ENCODE measurements at regions not wholly inside any gene's neighbourhood (a gene's known extent, or its start where the extent isn't known, plus 50 kb on each side); places are given as distances from the start of the nearest gene placed in this dataset.

DNA sequence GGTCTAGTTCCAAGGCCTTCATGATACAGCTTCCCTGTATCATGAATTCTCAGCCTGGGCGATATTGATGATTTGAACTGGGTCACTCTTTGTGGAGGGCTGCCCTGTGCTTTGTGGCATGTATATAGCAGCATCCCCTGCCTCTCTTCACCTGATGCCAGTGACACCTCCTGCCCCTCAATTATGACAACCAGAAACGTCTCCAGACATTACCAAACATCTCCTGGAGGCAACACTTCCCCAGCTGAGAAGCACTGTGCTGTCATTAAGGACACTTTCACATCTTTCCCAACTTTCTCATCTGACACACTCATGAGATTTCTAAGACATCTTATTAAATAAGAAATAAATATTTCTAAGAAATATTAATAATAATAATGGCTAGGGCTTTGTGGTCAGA is 315.3 kb downstream of the BCL11B start:
- H3K4me3 ChIP-seq (ENCODE audit: low read depth, low read length), result no peak overlapping the region
- H3K27ac ChIP-seq, result no peak overlapping the region
- DNase-seq, result no peak
- peaks cover 95% of the 10 kb centered on the region for H3K27me3 ChIP-seq (ENCODE audit: insufficient read depth, low read depth, severe bottlenecking)
- no peak for TF ChIP-seq CTCF (IDR thresholded peaks at IDR 0.05; ENCODE audit: low read depth, low read length)
- no peaks in the 10 kb centered on the region for H3K36me3 ChIP-seq
- H3K9me3 ChIP-seq (ENCODE audit: severe bottlenecking), result peaks cover 3% of the 10 kb centered on the region

DNA sequence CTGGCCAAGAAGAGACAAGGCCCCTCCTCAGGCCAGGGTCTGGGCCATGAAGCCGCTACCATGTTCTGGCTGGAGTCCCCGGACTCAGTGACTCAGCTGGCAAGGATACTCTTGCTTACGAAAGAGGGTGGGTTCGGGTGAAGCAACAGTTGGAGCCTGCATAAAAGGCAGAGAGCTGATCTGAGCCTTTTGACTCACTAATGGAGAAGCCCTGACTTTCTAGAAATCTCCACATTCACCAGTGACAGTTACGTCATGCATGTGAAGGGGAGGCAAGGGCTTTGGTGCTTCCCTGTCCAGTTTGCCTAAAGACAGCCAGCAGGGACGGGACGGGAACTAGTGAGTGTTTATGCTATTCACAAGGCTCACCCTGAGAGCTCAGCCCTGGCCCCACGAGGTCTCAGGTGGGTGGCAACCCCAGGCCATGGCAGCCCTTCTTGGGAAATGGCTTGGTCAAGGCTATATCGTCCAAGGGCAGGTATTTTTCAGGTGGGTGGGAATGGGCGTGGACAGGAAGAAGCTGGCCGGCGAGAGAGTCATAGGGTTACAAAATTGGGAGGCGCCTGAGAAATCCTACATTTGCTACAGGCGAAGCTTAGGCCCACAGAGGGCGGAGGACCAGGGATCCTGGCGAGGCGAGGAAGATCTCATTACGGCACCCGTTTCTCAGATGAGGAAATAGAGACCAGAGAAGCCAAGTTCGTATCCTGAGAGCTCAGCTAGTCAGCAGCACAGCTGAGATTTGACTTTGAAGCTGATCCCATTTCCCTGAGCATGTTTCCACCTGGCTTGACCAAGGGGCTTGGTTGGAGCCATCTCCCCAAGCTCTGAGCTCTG is 314.6 kb downstream of the BCL11B start:
- no peak for TF ChIP-seq CTCF (IDR thresholded peaks at IDR 0.05; ENCODE audit: low read depth, low read length)
- Histone ChIP-seq H3K9me3 (ENCODE audit: severe bottlenecking) (no peaks in the 10 kb centered on the region), H3K27me3 (ENCODE audit: insufficient read depth, low read depth, severe bottlenecking) (peaks cover 96% of the 10 kb centered on the region), H3K27ac (no peak overlapping the region), H3K36me3 (no peaks in the 10 kb centered on the region), H3K4me3 (ENCODE audit: low read depth, low read length) (no peak overlapping the region)
- DNase-seq, result no peak

DNA sequence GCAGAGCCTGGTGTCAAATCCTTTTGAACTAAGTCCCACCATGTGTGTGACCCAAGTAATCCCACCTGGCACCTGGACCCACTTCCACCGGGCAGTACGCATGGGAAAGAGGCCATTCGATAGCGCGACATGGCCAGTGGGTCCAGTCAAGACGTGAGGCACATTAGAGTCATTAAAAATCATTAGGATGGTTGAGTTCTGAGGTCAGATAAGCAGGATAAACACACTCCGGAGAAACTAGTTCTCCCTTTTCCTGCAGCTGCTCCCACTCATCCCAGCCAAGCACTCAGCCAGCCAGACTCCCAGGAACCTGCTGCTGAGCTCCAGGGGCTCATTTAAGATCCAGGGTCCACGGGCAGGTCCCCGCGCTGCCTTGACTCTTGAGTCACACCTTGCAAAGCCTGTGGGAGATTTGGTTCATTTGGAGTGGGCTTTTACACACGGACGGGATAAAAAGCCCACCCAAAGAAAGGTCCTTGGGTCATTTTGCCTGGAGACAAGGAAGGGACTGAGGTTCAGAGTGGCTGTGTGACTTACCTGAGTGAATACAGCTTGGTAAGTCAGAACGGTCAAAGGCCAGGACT is 313.9 kb downstream of the BCL11B start:
- no peak for TF ChIP-seq CTCF (IDR thresholded peaks at IDR 0.05; ENCODE audit: low read depth, low read length)
- H3K4me3 ChIP-seq (ENCODE audit: low read depth, low read length), result no peak overlapping the region
- H3K27me3 ChIP-seq (ENCODE audit: insufficient read depth, low read depth, severe bottlenecking), result peaks cover 96% of the 10 kb centered on the region
- no peaks in the 10 kb centered on the region for H3K36me3 ChIP-seq
- DNase-seq, result no peak
- H3K27ac ChIP-seq, result no peak overlapping the region
- H3K9me3 ChIP-seq (ENCODE audit: severe bottlenecking), result no peaks in the 10 kb centered on the region

DNA sequence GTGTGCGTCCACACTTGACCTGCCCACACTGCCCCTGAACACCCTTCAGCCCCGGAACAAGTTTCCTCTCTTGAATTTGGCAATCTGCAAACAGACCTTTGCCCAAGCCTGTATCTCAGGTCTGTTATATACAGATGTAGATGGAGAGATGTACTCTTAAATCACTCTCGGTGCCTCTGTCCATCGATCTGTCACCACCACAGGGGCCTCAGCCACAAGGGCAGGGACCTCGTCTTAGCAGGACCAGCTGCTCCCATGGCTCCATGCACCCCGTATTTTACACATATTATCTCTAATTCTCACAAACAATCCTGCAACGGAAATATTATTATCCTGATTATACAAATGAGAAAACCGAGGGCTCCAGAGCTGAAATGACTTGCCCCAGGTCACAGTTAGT is 313.4 kb downstream of the BCL11B start:
- H3K36me3 ChIP-seq, result no peaks in the 10 kb centered on the region
- TF ChIP-seq CTCF (IDR thresholded peaks at IDR 0.05; ENCODE audit: low read depth, low read length), result no peak
- no peaks in the 10 kb centered on the region for H3K9me3 ChIP-seq (ENCODE audit: severe bottlenecking)
- no peak for DNase-seq
- no peak overlapping the region for H3K4me3 ChIP-seq (ENCODE audit: low read depth, low read length)
- H3K27ac ChIP-seq, result no peak overlapping the region
- H3K27me3 ChIP-seq (ENCODE audit: insufficient read depth, low read depth, severe bottlenecking), result peaks cover 96% of the 10 kb centered on the region

DNA sequence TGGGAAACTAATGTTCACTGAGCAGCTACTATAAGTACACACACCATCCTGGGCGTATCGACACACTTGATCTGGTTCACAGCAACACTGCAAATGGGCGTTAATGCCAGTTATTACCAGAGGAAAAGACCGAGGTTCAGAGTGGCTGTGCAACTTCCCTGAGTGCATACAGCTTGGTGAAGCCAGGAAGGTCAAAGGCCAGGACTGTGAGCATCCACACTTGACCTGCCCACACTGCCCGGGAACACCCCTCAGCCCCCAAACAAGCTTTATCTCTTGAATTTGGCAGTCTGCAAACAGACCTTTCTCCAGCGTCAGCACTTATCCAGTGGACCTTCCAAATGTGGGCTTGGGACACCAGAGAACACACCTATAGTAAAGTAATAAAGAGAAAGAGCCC is 312.6 kb downstream of the BCL11B start:
- no peak overlapping the region for H3K27ac ChIP-seq
- no peaks in the 10 kb centered on the region for H3K9me3 ChIP-seq (ENCODE audit: severe bottlenecking)
- DNase-seq, result no peak
- peaks cover 95% of the 10 kb centered on the region for H3K27me3 ChIP-seq (ENCODE audit: insufficient read depth, low read depth, severe bottlenecking)
- no peak overlapping the region for H3K4me3 ChIP-seq (ENCODE audit: low read depth, low read length)
- no peak for TF ChIP-seq CTCF (IDR thresholded peaks at IDR 0.05; ENCODE audit: low read depth, low read length)
- H3K36me3 ChIP-seq, result no peaks in the 10 kb centered on the region
